ENCODE measurements at regions not wholly inside any gene's neighbourhood (a gene's known extent, or its start where the extent isn't known, plus 50 kb on each side); places are given as distances from the start of the nearest gene placed in this dataset.

DNA sequence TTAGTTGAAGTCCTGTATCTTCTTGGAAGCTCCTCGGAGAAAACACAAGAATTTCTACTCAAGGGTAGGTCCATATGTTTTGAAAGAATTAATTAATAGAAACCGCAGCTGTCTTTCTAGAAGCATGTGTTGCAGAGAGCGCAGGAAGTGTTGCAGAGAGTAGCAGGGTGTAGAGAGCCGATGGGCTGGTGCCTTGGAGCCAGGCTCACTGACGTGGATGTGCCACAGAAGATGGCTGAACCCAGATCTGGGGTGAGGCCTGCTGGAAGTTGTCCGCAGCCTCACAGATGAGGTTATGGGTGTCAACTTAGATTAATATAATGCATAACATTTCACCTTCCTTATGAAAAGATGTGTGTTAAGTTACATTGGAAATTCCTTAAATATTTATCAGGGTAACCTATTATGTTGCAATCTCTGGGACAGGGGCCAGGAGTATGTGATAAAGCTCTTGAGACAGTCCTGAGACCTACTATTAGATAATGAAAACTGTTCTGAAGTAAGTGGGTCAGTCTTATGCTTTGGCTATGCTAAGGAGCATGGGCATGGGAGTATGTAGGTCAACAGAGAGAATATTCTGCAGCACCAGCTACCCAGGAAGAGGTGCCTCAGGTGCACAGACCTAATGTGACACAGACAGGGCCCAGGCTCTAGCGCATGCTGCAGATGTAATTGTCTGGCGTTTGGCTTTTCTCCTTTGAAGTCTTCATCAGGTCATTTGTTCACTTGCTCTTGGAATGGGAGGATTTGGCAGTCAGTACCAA, 973.3 kb downstream of the BCL11B start:
- H3K9me3 ChIP-seq (ENCODE audit: control insufficient read depth in 4 of 4, insufficient read depth in 3 of 4, low read length in 3 of 4): no peaks in the 10 kb centered on the region
- no peak overlapping the region for H3K27ac ChIP-seq (ENCODE audit: low read depth in 1 of 2, low read length in 1 of 2)
- H3K36me3 ChIP-seq (ENCODE audit: control insufficient read depth in 4 of 4, insufficient read depth in 4 of 4, low read length in 4 of 4): no peaks in the 10 kb centered on the region
- TF ChIP-seq, protein P1, sequence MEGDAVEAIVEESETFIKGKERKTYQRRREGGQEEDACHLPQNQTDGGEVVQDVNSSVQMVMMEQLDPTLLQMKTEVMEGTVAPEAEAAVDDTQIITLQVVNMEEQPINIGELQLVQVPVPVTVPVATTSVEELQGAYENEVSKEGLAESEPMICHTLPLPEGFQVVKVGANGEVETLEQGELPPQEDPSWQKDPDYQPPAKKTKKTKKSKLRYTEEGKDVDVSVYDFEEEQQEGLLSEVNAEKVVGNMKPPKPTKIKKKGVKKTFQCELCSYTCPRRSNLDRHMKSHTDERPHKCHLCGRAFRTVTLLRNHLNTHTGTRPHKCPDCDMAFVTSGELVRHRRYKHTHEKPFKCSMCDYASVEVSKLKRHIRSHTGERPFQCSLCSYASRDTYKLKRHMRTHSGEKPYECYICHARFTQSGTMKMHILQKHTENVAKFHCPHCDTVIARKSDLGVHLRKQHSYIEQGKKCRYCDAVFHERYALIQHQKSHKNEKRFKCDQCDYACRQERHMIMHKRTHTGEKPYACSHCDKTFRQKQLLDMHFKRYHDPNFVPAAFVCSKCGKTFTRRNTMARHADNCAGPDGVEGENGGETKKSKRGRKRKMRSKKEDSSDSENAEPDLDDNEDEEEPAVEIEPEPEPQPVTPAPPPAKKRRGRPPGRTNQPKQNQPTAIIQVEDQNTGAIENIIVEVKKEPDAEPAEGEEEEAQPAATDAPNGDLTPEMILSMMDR (IDR thresholded peaks at IDR 0.05; ENCODE audit: control extremely low read depth, extremely low read depth): no peak
- DNase-seq: no peak
- no peak overlapping the region for H3K4me3 ChIP-seq
- WGBS, 2 donors: 73 to 87% methylated on average over 8 of the region's 8 CpGs
- ATAC-seq (ENCODE audit: insufficient read depth, low FRiP score): peak; percentile 43
- H3K4me1 ChIP-seq (ENCODE audit: control insufficient read depth in 5 of 5, insufficient read depth in 5 of 5, low read length in 5 of 5): peaks cover 0 to 15% (median 0%) of the 10 kb centered on the region in 5 donors
- peaks cover 0 to 2% (median 0%) of the 10 kb centered on the region in 3 donors for H3K27me3 ChIP-seq (ENCODE audit: control insufficient read depth in 3 of 3, insufficient read depth in 3 of 3, low read length in 2 of 3)
- no peak overlapping the region for H3K9ac ChIP-seq (ENCODE audit: insufficient read depth in 1 of 2, low read length in 2 of 2)

DNA sequence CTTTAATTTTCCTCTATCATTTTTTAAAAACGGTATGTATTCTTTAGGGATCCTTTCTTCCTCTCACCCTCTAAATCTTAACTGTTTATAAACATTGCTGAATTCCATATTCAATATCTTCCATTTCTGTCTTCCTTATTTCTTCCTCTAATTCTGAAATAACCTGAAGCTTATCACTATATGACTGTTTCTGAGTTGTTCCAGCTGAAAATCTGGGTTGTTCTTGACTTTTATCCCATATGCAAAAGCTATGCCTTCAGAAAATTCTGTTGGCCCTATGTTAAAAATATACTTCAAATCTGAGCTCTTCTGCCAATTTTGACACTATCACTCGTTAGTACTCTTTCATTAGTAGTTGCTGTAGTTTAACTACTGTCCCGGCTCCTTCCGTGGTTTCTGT, 970.3 kb downstream of the BCL11B start:
- H3K9me3 ChIP-seq (ENCODE audit: control insufficient read depth in 4 of 4, insufficient read depth in 3 of 4, low read length in 3 of 4): no peaks in the 10 kb centered on the region
- H3K4me3 ChIP-seq: no peak overlapping the region
- ATAC-seq (ENCODE audit: insufficient read depth, low FRiP score): no peak
- 70 to 75% methylated on average over 4 of the region's 4 CpGs for WGBS, 2 donors
- H3K36me3 ChIP-seq (ENCODE audit: control insufficient read depth in 4 of 4, insufficient read depth in 4 of 4, low read length in 4 of 4): no peaks in the 10 kb centered on the region
- TF ChIP-seq, protein P1 (IDR thresholded peaks at IDR 0.05; ENCODE audit: control extremely low read depth, extremely low read depth): no peak
- H3K9ac ChIP-seq (ENCODE audit: insufficient read depth in 1 of 2, low read length in 2 of 2): no peak overlapping the region
- no peak overlapping the region for H3K27ac ChIP-seq (ENCODE audit: low read depth in 1 of 2, low read length in 1 of 2)
- H3K4me1 ChIP-seq (ENCODE audit: control insufficient read depth in 5 of 5, insufficient read depth in 5 of 5, low read length in 5 of 5): peaks cover 0 to 13% (median 2%) of the 10 kb centered on the region in 5 donors
- peak in 2 of 3 donors; percentile 87 to 91 for DNase-seq
- H3K27me3 ChIP-seq (ENCODE audit: control insufficient read depth in 3 of 3, insufficient read depth in 3 of 3, low read length in 2 of 3): peaks cover 0 to 2% (median 0%) of the 10 kb centered on the region in 3 donors

DNA sequence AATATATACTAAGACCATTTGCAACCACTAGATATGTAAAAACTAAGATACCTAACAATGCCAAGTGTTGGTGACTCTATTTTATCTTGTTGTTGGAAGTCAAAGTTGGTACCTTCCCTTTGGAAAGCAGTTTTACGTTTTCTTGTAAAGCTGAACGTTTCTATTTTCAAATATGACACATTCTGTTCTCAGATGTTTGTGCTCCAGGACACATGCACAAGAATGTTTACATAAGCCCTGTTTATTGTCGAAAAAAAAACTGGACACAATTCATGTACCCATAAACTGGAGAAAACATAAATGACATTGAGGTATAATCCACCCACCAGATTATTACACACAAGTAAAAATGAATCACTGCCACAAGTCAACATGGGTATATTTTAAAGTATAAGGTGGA, 967.4 kb downstream of the BCL11B start:
- DNase-seq: no peak
- no peaks in the 10 kb centered on the region for H3K36me3 ChIP-seq (ENCODE audit: control insufficient read depth in 4 of 4, insufficient read depth in 4 of 4, low read length in 4 of 4)
- WGBS, 2 donors: 67 to 80% methylated on average over 3 of the region's 3 CpGs
- H3K27ac ChIP-seq (ENCODE audit: low read depth in 1 of 2, low read length in 1 of 2): no peak overlapping the region
- ATAC-seq (ENCODE audit: insufficient read depth, low FRiP score): no peak
- H3K4me1 ChIP-seq (ENCODE audit: control insufficient read depth in 5 of 5, insufficient read depth in 5 of 5, low read length in 5 of 5): peaks cover 0 to 13% (median 2%) of the 10 kb centered on the region in 5 donors
- no peaks in the 10 kb centered on the region for H3K9me3 ChIP-seq (ENCODE audit: control insufficient read depth in 4 of 4, insufficient read depth in 3 of 4, low read length in 3 of 4)
- H3K9ac ChIP-seq (ENCODE audit: insufficient read depth in 1 of 2, low read length in 2 of 2): no peak overlapping the region
- H3K27me3 ChIP-seq (ENCODE audit: control insufficient read depth in 3 of 3, insufficient read depth in 3 of 3, low read length in 2 of 3): no peaks in the 10 kb centered on the region
- TF ChIP-seq, protein P1 (IDR thresholded peaks at IDR 0.05; ENCODE audit: control extremely low read depth, extremely low read depth): no peak
- H3K4me3 ChIP-seq: no peak overlapping the region

Data from lung (tissue), 11 donors.